HG03575 (cell line): ENCODE measurements at regions not wholly inside any gene's neighbourhood (a gene's known extent, or its start where the extent isn't known, plus 50 kb on each side); places are given as distances from the start of the nearest gene placed in this dataset.
"Not testable (repeated sequence)": the region's sequence is repeated elsewhere in the genome, so short reads cannot be mapped to it uniquely, and the experiment has no call there.

Source experiments
- ATAC-seq: cut with Tn5 transposase; IDR thresholded peaks from one replicate; pipeline ENCODE4 v1.9.1; 2021; ENCODE audit not compliant: unreplicated experiment, insufficient number of reproducible peaks, low FRiP score; ENCODE audit errors: extremely low read depth

DNA sequence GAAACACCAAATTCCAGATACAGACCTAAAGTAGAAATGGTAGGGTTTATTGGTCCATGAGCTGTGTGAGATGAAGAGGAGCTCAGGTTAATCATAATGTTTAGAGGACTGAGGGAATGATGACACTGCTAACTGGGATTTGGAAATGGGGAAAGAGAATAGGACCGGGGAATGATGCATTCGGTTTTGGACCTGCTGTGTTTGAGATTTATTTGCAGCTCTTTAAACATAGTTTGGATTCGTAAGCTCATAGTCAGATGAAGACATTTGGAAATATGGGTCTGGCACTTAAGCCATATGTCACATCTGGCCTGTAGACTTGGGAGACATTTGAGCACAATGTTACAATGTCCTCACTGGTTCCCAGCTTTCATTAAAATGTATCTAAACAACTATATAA is 127.9 kb upstream of the DUSP10 start:
- no peak for ATAC-seq

DNA sequence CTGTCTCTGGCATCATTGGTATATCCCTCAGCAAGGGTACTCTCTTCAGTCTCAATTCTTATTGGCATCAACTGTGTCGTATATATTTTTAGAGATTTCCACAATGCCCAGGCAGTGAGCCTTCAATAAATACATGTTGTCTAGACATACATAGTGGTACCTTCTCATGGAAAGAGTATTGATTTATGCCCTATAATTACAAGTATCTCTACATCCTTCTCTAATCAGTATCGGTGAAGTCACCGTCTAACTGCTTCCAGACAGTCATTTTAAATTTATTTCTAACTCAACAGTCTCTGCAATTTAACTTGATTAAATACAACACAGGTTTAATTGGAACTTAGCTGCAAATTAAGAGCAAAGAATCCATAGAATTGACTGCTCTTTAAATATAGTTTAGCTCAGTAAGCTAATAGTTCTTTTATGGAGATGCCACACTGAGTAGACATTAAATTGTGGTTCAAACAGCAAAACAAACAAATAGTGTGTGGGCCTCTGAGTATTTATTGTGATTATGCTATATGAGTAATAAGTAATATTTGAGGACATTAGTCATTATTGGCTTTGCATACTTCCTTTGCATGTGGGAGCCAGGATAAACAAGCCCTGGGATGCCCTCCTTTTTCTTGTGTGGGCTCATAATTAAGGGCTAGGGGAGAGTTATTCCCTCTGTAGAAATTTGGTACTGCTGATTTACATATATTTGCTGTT is 126.9 kb upstream of the DUSP10 start:
- ATAC-seq, result no peak

DNA sequence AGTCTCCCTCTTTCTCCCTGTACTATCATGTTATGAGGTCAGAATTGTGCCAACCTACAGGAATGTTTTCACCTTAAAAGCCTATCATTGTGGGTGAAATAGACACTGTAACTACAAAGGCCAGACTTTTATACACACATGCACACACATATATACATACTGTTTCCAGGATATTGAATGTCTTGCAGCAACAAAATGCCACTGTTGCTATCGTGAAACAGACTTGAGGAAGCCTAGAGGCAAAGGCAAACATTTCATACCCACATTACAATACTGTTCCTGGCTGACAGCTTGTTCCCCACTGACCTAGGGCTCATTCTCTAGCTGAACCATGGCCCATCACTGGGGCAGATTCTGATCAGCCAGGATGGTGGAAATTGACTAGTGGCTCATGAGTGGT is 125.1 kb upstream of the DUSP10 start:
- no peak for ATAC-seq

DNA sequence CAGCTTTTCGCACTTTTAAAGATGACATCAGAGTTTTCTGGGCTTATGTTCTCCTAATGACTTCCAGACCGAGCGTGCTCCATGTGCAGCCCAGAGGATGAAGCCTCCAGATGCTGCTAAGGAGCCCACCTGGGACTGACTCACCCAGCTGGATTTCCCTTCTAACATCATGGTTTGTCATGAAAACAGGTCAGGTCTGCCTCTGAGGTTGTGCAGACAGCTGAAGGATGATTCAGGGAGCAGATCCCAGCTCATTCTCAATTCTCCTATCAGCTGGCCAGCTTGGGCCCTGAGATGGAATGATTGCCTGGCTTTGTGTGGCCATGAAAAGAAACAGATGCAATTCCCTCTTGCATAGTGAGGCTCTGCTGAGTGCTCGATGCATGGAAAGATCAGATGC is 123.9 kb upstream of the DUSP10 start:
- ATAC-seq, result no peak

DNA sequence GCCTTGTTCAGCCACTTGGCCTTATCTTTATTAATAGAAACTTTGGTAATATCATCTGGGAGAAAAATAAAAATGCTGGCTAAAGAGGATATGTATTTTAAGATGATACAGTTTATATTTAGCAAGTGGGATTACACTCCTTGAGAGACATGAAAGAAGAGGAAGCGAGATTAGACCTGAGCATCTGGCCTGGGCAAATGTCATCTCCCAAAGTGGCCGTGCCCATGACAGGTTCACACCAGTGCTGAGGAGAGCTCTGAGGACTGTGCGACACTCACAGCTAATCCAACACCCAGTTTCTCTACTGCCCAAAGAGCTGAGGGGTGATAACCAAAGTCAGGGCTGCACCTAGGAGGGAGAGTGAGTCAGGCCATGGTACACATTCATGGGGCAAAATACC is 121.7 kb upstream of the DUSP10 start:
- ATAC-seq, result no peak

DNA sequence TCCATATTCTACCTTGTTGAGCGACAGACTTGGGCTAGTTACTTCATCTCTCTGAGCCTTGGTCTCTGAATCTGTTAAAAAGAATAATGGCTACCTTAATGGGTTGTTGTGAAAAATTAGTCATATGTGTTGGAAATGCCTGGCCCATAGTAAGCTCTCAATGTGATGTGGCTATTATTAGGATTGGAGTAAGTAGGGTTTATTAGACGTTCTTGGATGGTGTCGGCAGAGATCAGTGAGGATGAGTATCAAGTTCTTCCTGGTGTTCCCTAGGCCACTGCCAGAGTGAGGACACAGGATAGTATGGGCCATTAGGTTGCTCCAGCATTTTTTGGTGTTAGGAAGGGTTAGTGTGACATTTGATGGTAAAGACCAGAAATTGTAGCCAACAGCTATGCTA is 121.1 kb upstream of the DUSP10 start:
- ATAC-seq, result no peak

DNA sequence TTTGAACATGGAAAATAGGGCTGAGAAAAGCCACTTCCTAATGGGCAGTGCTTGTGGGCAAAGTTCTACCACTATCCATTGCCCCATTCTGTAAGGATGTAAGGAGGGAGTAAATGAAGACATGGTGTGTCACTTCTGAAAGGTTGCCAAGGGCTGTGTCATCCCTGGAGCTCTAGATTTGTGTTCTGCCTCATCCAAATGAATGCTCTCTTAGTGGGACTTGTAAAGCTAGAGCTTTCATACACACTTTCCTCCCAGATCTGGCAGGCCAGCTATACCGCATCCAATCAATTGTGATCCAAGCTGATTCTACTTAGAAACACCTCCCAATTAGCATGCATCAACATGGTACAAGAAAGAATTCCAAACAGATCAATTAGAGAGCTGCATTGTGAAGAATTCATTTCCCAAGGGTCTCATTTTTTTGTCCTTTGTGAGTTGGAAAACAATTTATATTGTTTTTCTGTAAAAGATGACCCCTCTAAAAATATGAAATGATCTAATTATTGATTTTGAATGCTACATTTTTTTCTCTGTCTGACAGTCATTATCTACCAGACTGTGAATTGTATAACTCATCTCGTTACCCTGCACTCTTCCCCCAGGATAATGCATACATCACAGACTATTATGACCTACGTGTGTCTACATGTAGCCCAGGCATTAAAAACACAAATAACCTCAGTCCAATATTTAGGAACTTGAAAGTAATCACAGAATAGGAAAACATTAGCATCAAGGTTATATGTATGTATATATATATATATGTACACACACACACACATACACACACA is 117.1 kb upstream of the DUSP10 start:
- ATAC-seq, result no peak

DNA sequence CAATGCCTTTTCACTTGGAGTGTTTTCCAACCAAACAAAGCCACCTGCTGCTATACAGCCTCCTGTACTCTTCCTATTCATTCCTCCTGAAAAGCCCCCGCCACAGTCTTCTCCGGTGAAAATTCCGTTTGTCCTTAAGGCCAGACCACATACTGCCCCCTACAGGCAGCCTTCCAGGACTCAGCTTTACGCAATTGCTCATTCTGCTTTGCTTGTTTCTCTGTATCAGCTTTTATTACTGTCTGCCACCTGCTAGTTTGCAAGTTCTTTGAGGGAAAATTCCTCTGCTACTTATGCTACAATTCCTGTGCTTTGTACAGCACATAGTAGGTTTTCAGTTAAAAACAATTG is 115.2 kb upstream of the DUSP10 start:
- not testable (repeated sequence) for ATAC-seq

DNA sequence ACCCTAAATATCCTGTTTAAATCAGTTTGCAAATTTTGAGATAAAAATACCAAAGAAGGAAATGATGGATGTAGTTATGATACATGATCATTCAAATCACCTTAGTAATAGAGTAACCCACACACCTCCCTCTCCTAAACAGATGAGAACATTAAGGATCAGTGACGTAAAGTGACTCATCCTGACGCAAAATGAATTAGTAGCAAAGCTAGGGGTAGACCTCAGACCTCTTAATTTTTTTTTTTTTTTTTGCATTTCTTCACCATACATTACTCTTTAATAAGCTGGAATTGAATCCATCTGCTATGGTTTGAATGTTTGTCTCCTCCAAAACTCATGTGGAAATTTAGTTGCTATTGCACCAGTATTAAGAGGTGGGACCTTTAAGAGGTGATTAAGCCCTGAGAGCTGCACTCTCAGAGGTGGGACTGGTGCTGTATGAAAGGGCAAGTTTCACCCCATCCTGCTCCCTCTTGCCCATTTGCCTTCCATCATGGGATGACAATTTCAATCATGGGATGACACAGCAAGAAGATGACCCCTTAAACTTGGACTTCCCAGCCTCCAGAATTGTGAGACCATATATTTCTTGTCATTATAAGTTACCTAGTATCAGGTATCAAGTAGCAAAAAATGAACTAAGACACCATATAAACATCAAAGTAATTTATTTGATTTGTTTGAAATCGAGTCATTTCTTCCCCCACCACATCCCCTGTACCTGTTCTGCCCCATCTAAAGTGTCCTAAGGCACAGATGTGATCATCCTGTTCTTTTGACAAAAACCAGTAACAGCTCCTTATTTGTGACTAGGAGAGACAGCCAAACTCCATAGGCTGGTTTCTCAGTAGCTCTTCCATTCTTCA is 114.6 kb upstream of the DUSP10 start:
- no peak for ATAC-seq

DNA sequence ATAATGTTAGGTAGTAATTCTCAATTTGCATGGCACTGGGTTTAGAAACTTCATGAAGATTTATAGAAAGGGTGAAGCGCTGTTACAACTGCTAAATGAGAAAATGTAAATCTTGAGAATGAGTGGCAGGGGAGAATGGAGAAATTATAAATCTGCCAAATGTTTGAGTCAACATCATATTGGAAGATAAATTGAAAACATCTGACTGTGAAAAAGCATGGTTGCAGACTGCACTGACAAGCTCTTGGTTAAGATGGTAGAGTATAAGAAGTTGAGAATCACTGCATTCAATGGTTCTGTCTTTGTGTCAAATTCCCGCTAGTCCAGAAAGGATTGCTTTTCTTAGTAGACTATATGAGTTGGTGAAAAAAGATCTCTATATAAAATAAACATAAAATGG is 113.3 kb upstream of the DUSP10 start:
- no peak for ATAC-seq

DNA sequence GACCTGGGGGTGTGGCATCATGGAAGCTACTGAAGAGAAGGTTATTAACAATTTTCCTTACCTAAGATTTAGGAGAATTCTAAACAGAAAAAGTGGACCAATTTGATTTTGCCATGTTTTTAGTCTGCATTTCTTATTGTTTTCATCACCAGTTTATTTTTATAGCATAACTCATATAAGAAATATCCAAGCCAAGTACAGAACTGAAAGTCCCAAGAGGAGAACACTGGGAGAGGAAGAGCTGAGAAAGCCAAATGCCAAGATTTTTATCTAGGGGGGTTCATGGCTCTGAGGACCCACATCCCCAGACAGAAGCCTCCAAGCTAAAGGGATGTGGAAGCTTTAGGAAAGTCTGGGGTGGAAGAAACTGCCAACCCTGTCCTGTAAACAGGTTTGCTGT is 109.4 kb upstream of the DUSP10 start:
- ATAC-seq, result no peak

DNA sequence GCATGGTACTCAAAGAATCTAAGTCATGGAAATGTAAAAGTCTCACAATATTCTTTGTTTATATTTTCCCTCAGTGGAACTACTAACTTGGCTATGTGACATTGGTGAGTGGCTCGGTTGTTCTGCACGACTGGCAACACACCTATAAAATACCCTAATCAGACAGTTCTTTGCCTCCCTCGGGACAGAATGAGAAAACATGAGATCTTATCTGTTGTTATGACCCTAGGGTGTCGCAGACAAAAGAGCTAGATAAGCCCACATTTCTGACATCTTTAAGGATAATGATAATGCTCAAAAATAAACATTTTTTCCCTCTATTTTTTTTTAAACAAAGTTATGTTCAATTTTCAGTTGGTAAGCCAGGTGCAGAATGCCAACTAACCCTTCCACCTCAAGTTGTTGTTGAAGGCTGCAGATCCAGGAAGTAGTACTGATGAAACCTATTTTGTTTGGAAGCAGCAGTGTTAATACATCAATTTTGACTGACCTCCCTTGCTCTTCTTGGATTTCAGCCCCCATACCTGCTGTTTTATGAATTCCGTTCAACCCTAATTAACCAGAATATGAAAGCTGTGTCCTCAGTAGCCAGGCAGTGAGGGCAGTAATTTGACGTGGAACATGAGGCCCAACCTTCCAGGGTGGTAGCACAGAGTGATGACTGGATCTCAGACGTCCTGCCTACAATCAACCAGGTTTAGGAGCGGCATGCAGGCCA is 108.7 kb upstream of the DUSP10 start:
- no peak for ATAC-seq

DNA sequence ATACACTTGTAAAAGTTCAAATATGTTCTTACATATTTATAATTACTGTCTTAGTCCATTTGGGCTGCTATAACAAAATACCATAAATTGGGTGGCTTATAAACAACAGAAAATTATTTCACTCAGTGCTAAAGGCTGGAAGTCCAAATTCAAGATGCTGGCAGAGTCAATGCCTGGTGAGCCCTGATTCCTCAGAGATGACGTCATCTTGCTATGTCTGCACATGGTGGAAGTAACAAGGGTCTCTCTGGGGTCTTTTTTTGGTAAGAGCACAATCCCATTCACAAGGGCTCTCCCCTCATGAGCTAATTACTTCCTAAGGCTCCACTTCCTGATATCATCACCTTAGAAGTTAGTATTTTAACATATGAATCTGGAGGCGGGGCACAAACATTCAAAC is 108.0 kb upstream of the DUSP10 start:
- no peak for ATAC-seq

DNA sequence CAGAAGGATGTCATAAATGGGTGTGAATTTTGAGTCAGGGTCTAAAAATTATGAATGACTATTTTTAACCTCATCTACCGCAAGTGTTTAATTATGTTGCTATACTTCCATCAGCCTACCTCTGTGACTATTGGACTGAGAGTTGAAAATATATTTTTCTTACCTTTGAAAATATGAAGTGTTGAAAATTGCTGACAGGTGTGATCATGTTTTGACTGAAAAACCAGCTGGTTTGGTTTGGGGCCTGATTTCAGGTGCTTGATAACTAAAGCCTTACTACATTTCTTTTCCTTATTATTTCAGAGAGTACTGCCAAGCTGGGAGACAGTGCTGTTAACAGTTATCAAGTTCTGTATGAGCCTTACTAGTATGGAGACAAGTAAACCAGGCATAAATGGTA is 107.2 kb upstream of the DUSP10 start:
- no peak for ATAC-seq

DNA sequence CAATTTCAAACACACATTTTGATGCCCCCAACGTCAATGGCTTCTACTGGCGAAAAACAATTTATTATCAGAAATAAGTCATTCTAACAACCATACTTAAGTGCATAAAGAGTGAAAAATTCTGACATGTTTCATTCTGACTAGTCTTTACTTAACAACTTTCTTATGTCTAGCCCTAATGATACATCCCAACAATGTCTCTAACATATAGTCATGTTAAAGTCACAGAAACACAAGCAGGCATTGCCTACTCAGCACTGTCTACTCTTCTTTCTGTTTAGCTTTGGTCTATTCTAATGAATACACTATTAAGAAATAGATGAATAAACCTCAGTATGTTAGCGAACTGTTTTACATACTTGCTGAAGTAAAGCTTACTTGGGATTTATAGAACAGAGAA is 105.8 kb upstream of the DUSP10 start:
- ATAC-seq, result no peak

DNA sequence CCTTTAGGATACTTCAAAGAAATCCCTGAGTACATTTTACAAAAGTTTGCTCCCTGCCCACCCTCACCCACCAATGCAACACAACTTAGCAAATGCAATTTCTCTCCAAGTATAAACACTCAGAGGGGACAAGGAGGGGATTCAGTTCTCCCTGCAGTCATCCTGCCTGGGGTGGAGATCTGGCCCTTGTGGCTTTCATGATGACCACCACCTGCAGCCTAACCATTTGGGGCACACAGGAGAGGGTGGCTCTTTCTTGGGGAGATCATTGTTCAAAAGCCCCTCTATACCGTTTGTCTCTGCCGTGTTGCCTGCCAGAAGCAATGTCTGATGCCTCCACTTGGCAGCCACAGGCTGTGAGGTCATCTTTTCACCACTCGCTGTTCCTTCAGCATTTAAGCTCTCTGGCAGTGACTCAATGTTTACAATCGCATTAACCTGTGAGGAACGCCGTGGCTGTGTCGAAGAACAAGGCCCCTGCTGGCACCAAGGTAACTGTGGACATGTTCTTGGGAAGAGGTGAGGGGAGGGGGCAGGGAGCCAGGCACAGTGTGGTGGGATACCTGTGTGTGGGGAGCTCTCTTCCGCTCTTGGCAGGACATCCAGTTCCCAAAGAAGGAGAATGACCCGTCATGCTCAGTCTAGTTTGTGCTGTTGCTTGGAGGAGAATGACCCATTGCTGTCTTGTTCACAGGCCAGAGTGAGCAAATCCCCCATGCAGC is 103.9 kb upstream of the DUSP10 start:
- ATAC-seq, result no peak

DNA sequence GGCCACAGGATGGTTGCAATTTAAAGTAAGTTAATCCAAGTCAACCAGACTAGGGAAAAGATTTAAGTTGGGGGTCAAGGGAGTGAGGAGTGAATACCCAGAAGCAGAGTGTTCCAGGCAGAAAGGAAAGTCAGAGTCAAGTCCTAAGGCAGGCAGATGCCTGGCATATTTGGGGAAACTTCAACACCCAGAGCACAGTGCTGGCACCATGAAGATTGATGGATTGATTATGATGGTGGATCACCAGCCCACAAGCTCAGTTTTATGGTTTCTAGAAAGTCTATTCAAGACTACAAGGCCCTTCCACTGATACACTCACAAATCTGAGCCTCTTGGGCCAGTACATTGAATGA is 100.1 kb upstream of the DUSP10 start:
- ATAC-seq, result no peak

DNA sequence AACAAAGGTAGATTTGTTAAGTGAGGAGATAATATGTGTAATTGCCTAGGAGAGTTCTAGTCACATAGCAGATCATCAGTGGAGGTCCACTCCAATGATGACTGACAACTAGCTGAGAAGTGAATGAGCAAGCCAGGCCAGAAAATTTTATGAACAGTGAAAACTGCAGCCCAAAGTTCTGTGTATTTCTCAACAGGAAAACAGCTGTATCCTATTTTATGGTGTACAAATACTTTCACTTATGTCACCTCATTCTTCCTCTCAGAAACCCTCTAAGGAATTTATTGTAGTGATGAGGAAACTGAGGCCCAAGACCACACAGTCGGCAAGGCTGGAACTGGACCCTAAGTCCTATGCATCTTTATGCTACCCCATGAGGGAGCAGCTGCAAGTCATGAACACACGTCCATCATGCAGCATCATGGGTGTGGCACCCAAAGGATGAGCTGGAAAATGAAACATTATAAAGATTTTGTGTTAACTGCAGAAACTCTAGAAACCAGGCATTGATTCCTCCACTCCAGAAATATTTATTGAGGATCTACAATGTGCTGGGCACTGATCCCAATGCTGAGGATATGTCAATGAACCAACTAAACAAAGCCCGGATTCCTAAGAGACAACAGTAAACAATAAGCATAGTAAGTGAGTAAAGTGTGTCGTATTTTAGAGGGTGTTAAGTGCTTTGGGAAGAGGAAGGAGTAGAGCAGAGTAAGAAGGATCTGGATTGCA is 99.5 kb upstream of the DUSP10 start:
- ATAC-seq, result no peak
